Mucosa of descending colon (tissue), 3 donors: ENCODE measurements at regions not wholly inside any gene's neighbourhood (a gene's known extent, or its start where the extent isn't known, plus 50 kb on each side); places are given as distances from the start of the nearest gene placed in this dataset.

Source experiments
- ATAC-seq: fragments of 200-7000 bp; cut with Tn5 transposase; one replicate; pipeline ENCODE4 v1.9.1; 2020; ENCODE audit warnings: mild to moderate bottlenecking, moderate library complexity
- DNase-seq, 3 donors: peaks; one replicate each; pipeline ENCODE4 v3.0.0-alpha.2; 2020
- H3K36me3 ChIP-seq: fragments of 200-600 bp; one replicate; pipeline ENCODE4 v1.8.0; 2021; ENCODE audit warnings: low read depth, mild to moderate bottlenecking
- H3K4me1 ChIP-seq: fragments of 200-600 bp; one replicate; pipeline ENCODE4 v1.8.0; 2021; ENCODE audit warnings: low read depth, mild to moderate bottlenecking
- H3K4me3 ChIP-seq: fragments of 200-600 bp; one replicate; pipeline ENCODE4 v1.8.0; 2021; ENCODE audit warnings: mild to moderate bottlenecking
- H3K9me3 ChIP-seq: fragments of 200-600 bp; one replicate; pipeline ENCODE4 v1.8.0; 2021; ENCODE audit warnings: mild to moderate bottlenecking
- intact Hi-C, 2 donors: fragments of 100-400 bp; cut with DNase I in 1 of 2; cut with micrococcal nuclease in 1 of 2; formaldehyde crosslinking; loops; one replicate each; pipeline versions ENCODE4 v1.11.0 to v1.11.1; 2022; cut with DNase I, micrococcal nuclease
- TF ChIP-seq, protein P1 (sequence below): fragments of 200-600 bp; IDR thresholded peaks from one replicate; pipeline ENCODE4 v1.8.0; 2022; ENCODE audit warnings: antibody characterized with exemption, mild to moderate bottlenecking
- donor health status: DM: no; HTN: no; CAD: no; lungs with moderate emphysema.
- donor health status: DM: no; HTN: no; CAD: no.
- donor health status: DM: no; HTN: yes; CAD: no.

DNA sequence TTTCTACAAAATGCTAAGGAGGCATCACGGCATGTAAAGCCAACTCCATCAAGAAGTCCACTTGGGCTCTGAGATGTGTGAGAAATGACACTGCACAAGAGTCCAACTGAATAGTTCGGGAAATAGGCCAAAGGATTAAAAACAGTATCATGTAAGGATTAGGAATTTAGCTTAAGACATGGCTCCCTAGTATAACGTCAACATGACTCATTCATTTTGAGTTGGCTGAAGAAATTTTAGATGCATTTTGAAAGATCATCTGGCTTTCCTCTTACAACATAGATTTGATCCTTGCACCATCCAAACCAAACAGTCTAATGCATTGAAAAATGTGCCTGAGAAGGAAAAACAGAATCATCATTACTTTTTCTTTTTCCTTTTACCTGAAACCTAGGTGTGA is 109.3 kb upstream of the MME start:
- H3K9me3 ChIP-seq: no peaks in the 10 kb centered on the region
- ATAC-seq: no peak

DNA sequence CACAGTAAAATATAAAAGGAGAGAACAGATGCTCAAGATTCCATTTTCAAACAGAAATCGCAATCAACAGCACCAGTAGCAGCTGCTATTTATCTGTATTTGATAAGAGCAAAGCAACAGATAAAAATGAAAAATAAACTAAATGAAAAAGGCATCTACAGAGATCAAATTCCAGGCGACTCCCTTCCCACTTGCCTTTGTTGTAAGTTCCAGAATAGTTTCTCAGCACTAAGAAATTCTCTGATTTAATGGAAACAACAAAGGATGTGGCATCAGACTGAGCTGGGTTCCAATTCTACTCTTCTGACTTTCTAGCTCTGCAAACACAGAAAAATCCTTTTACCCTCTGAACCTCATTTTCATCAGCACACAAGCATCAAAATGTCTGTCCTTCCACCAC is 110.8 kb upstream of the MME start:
- no peaks in the 10 kb centered on the region for H3K4me1 ChIP-seq
- TF ChIP-seq, protein P1, sequence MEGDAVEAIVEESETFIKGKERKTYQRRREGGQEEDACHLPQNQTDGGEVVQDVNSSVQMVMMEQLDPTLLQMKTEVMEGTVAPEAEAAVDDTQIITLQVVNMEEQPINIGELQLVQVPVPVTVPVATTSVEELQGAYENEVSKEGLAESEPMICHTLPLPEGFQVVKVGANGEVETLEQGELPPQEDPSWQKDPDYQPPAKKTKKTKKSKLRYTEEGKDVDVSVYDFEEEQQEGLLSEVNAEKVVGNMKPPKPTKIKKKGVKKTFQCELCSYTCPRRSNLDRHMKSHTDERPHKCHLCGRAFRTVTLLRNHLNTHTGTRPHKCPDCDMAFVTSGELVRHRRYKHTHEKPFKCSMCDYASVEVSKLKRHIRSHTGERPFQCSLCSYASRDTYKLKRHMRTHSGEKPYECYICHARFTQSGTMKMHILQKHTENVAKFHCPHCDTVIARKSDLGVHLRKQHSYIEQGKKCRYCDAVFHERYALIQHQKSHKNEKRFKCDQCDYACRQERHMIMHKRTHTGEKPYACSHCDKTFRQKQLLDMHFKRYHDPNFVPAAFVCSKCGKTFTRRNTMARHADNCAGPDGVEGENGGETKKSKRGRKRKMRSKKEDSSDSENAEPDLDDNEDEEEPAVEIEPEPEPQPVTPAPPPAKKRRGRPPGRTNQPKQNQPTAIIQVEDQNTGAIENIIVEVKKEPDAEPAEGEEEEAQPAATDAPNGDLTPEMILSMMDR: no peak
- no peaks in the 10 kb centered on the region for H3K36me3 ChIP-seq
- ATAC-seq (no peak), DNase-seq (no peak)
- intact Hi-C loops: no loop called here
- H3K4me3 ChIP-seq: no peak overlapping the region
- H3K9me3 ChIP-seq: no peaks in the 10 kb centered on the region

More for the DNA sequence above, 109.3 kb upstream of the MME start:
- TF ChIP-seq, protein P1: no peak
- H3K36me3 ChIP-seq: no peaks in the 10 kb centered on the region
- DNase-seq: no peak
- intact Hi-C loops: no loop called here
- no peak overlapping the region for H3K4me3 ChIP-seq
- no peaks in the 10 kb centered on the region for H3K4me1 ChIP-seq

DNA sequence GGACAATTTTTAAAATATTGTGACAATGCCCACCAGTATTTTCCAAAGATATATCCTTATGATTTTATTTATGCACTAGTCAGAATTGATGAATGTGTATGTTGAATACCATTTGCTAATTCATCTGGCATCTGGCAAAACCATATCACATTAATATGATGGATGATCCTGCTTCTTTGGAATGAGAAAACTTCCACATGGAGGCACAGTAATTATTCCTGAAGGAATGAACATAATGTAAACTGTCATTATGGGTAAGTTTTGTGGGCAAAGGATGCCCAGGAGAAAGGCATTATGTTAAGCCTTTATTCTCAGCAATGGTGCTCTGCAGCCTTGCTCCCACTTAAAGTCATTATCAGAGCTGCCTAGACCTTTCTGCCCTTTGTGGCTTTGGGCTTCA is 113.0 kb upstream of the MME start:
- no peaks in the 10 kb centered on the region for H3K9me3 ChIP-seq
- H3K4me1 ChIP-seq: no peaks in the 10 kb centered on the region
- ATAC-seq: no peak
- H3K36me3 ChIP-seq: no peaks in the 10 kb centered on the region
- no peak overlapping the region for H3K4me3 ChIP-seq
- intact Hi-C loops: no loop called here
- TF ChIP-seq, protein P1: no peak
- DNase-seq: no peak

DNA sequence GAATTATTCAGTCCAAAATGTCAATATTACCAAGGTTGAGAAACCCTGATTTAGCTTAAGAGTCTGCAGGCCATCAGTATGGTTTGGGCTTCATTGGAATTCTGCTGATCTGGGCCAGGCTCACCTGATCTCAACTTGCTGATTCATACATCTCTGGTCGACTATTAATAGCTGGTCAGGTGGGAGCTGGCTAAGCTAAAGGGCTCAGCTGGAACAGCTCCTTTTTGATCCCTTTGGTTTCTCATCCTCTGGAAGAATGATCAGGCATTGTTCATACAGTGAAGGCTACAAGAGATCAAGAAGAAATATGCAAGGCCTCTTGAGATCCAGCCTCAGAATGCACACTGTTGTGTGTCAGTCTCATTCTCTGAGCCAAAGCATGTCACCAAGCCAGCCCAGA is 123.3 kb upstream of the MME start:
- H3K4me1 ChIP-seq: no peaks in the 10 kb centered on the region
- ATAC-seq (no peak), DNase-seq (no peak)
- TF ChIP-seq, protein P1: no peak
- intact Hi-C loops: no loop called here
- H3K4me3 ChIP-seq: no peak overlapping the region
- peaks cover 2% of the 10 kb centered on the region for H3K9me3 ChIP-seq
- no peaks in the 10 kb centered on the region for H3K36me3 ChIP-seq

DNA sequence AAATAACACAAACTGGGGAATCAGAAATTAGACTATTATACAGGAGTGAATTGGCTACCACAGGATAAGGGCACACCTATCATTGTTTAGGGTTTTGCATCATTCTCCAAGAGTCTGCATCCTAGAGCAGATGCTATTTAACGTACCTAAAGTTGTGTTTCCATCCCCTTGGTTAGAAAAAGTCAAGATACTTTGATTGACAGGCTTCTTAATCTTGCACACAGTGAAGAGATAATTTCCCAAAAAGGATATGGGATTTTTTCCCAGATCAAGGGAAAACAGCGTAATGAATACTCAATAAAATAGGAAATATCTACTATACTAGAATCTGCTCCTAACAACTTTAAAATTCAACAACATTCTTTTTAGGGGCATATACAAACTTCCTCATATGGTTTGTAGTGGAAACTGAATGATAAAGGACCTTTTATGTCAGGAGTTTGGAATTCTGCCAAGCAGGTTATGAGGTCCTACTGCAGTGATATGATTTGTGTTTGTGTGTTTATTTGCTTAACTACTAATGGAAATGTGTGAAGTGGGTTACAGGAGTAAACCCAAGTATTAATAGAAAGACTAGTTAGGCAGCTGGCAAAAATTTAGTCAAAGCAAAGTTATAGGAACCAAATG is 124.1 kb upstream of the MME start:
- Histone ChIP-seq H3K36me3 (no peaks in the 10 kb centered on the region), H3K4me3 (no peak overlapping the region), H3K4me1 (no peaks in the 10 kb centered on the region), H3K9me3 (peaks cover 8% of the 10 kb centered on the region)
- intact Hi-C loops: no loop called here
- no peak for DNase-seq
- TF ChIP-seq, protein P1: no peak
- ATAC-seq: no peak

DNA sequence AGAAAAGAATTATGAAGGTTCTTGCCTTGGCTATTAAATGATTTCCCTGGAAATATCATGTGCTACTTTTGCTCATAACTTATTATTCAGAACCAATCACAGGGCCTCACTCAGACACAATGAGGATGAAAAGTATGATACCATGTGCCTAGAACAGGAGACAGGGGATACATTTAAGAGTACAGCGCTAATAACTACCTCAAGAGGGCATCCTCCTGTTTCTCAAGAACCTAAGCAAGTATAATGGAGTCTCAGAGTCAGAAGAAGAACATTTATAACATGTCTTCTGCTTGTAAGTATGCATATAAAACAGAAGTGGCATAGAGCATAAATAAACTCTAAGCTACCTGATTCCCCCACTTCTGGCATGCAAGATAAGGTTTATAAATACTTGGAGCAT is 125.4 kb upstream of the MME start:
- peak; percentile 46 for ATAC-seq
- DNase-seq: peak in 1 of 3 donors; percentile 19

More for the DNA sequence above, 125.4 kb upstream of the MME start:
- H3K9me3 ChIP-seq: peaks cover 12% of the 10 kb centered on the region
- H3K36me3 ChIP-seq: no peaks in the 10 kb centered on the region
- TF ChIP-seq, protein P1: no peak
- no peaks in the 10 kb centered on the region for H3K4me1 ChIP-seq
- H3K4me3 ChIP-seq: no peak overlapping the region
- intact Hi-C loops: no loop called here
